LNCaP clone FGC (cell line): ENCODE measurements at regions not wholly inside any gene's neighbourhood (a gene's known extent, or its start where the extent isn't known, plus 50 kb on each side); places are given as distances from the start of the nearest gene placed in this dataset.

Source experiments
- DNase-seq: peaks from one replicate; pipeline ENCODE4 v3.0.0-alpha.2; 2011; ENCODE audit warnings: low read depth
- H3K4me3 ChIP-seq: 2 replicates; pipeline ENCODE4 v1.5.1; 2011; ENCODE audit warnings: mild to moderate bottlenecking, low read depth, low read length, control low read depth
- TF ChIP-seq, protein P1 (sequence below): IDR thresholded peaks from 2 replicates; pipeline ENCODE4 v1.5.1; 2012; ENCODE audit warnings: mild to moderate bottlenecking; ENCODE audit not compliant: control insufficient read depth, insufficient read depth; ENCODE audit errors: extremely low read depth

DNA sequence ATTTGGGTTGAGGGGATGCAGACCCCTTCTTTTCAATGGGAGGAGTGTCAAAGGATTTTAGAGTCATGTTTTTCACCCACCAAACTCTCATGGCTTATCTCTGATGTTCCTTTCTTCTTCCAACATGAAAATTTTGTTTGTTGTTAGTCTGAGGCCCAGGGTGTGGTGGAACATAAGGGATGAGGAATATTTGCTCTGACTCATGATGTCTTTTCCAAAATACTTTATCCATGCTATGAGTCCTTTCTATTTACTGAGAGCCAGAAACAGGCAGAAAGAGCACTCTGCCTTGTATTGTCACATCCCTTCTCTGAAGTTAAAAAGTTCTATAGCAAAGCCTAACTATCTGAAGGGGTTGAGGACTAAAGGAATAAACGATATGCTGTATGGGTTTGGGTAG lies 61.6 kb upstream of the GYPA start:
- no peak overlapping the region for H3K4me3 ChIP-seq
- TF ChIP-seq, protein P1, sequence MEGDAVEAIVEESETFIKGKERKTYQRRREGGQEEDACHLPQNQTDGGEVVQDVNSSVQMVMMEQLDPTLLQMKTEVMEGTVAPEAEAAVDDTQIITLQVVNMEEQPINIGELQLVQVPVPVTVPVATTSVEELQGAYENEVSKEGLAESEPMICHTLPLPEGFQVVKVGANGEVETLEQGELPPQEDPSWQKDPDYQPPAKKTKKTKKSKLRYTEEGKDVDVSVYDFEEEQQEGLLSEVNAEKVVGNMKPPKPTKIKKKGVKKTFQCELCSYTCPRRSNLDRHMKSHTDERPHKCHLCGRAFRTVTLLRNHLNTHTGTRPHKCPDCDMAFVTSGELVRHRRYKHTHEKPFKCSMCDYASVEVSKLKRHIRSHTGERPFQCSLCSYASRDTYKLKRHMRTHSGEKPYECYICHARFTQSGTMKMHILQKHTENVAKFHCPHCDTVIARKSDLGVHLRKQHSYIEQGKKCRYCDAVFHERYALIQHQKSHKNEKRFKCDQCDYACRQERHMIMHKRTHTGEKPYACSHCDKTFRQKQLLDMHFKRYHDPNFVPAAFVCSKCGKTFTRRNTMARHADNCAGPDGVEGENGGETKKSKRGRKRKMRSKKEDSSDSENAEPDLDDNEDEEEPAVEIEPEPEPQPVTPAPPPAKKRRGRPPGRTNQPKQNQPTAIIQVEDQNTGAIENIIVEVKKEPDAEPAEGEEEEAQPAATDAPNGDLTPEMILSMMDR = no peak
- DNase-seq = no peak

DNA sequence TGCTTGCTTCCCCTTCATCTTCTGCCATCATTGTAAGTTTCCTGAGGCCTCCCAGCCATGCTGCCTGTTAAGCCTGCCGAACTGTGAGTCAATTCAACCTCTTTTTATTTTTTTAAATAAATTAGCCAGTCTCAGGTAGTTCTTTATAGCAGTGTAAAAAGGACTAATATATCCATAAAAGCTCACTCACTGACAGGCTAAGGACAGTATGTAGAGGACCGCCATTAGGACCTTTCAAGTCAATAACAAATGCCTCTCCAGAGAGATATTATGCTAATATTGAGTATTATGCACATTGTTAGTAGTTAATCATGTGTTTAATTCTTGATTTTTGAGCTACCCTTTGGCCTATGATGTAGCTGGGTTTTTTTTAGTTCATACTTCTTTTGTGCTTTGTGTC lies 62.6 kb upstream of the GYPA start:
- no peak overlapping the region for H3K4me3 ChIP-seq
- TF ChIP-seq, protein P1 = no peak

DNA sequence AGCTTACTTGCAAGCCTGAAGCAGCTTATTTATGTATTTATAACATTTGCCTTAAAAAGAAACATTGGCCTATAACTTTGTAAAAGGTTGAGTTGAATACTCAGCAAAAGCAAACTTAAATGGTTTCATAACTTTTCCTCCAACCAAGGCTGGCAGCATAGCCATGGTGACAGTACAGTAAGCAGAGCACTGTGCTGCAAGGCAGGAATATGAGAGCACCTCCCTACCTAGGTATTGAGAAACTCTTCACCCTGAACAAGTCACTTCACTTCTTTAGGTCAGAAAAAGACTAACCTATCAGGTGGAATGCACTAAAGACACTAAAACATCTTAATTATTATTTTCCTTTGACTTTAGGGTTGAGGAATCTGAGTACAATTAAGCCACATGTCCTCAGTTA lies 63.9 kb upstream of the GYPA start:
- TF ChIP-seq, protein P1 = no peak
- H3K4me3 ChIP-seq = no peak overlapping the region
- no peak for DNase-seq

More for the DNA sequence above, 62.6 kb upstream of the GYPA start:
- DNase-seq = no peak

DNA sequence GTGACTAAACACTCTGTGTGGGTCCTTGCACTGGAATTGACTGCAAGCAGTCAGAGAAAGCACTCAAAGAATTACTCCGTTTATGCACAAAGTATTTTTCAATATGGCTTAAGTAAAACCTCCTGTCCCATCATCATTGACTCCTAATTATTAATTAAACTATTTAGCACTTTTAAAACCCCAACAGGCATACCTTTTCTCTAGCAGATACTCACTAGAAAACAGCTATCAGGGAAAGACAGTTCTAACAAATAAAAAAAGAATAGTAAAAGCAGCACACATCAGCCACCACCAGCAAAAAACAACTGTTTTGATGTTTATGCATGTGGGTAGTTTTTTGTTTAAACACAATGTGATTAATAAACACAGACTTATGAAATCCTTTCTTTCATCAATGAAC lies 66.2 kb upstream of the GYPA start:
- no peak for DNase-seq
- no peak overlapping the region for H3K4me3 ChIP-seq
- TF ChIP-seq, protein P1 = no peak

- TF ChIP-seq, protein P1 = no peak
- no peak for DNase-seq
- no peak overlapping the region for H3K4me3 ChIP-seq
Measured at GRCh38 chr4:144208074-144208473, 67.6 kb upstream of the GYPA start.

DNA sequence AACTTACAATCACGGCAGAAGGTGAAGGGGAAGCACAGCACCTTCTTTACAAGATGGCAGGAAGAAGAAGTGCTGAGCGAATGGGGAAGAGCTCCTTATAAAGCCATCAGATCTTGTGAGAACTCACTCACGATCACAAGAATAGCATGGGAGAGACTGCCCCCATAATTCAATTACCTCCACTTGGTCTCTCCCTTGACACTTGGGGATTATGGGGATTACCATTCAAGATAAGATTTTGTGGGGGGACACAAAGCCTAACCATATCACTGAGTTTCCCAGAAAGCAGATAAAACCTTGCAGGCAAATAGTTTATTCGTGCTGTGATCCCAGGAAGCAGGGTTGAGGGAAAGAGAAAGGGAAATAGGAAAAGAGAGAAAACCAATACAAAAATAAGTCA lies 69.0 kb upstream of the GYPA start:
- no peak for DNase-seq
- TF ChIP-seq, protein P1 = no peak
- no peak overlapping the region for H3K4me3 ChIP-seq

DNA sequence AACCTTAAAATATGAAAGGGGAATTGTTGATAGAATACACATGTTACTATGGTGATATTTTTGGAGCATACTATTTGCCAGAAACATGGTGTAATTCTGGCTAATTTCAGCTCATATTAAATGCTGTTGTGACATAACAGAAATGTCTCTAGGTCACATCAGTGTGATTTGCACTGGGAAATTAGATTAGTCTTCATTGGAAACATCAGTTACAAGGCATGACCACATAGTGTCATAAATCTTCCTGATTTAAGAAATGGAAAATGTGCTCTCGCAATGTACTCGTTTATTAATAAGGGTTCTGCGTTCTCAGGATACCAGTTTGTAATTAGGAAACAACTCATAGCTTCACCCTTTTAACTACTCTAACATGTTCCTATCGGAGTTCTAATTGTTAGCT lies 72.9 kb upstream of the GYPA start:
- TF ChIP-seq, protein P1 = no peak
- no peak overlapping the region for H3K4me3 ChIP-seq
- DNase-seq = no peak
